Tibial nerve (tissue), 4 donors: ENCODE measurements at regions not wholly inside any gene's neighbourhood (a gene's known extent, or its start where the extent isn't known, plus 50 kb on each side); places are given as distances from the start of the nearest gene placed in this dataset.

ENCODE experiments used
- DNase-seq, 2 donors: peaks; one replicate each; pipeline ENCODE4 v3.0.0-alpha.2; 2019; ENCODE audit warnings: low spot score in 2 of 2
- H3K27ac ChIP-seq, 4 donors: fragments of 200-600 bp; sonication (generic) in 3 of 4; one replicate each; pipeline ENCODE4 v1.5.1; 2017 to 2019; ENCODE audit warnings: mild to moderate bottlenecking in 1 of 4
- H3K27me3 ChIP-seq, 2 donors: fragments of 200-600 bp; sonication (generic) in 1 of 2; one replicate each; pipeline versions ENCODE4 v1.5.1 to v1.6.0; 2017 to 2019
- H3K36me3 ChIP-seq, 3 donors: fragments of 200-600 bp; sonication (generic); one replicate each; pipeline ENCODE4 v1.5.1; 2018 to 2019
- H3K4me1 ChIP-seq, 4 donors: fragments of 200-600 bp; sonication (generic) in 3 of 4; one replicate each; pipeline ENCODE4 v1.5.1; 2017 to 2019
- H3K4me3 ChIP-seq, 4 donors: fragments of 200-600 bp; sonication (generic) in 3 of 4; one replicate each; pipeline ENCODE4 v1.5.1; 2017 to 2019; ENCODE audit warnings: mild to moderate bottlenecking in 1 of 4, moderate library complexity in 1 of 4
- H3K9me3 ChIP-seq, 4 donors: fragments of 200-600 bp; sonication (generic) in 3 of 4; one replicate each; pipeline ENCODE4 v1.5.1; 2017 to 2019
- CTCF ChIP-seq, 5 experiments: fragments of 200-600 bp in 3 of 5; fragments of 450-650 bp in 2 of 5; sonication (generic) in 3 of 5; IDR thresholded peaks; one replicate each; pipeline ENCODE4 v1.5.1; 2016 to 2019; ENCODE audit warnings: antibody characterized with exemption in 5 of 5, mild to moderate bottlenecking in 3 of 5, moderate library complexity in 2 of 5
- EP300 ChIP-seq, 2 donors: sonication (generic); formaldehyde crosslinking; IDR thresholded peaks; one replicate each; pipeline ENCODE4 v1.6.1; 2017; ENCODE audit warnings: antibody characterized with exemption in 2 of 2, mild to moderate bottlenecking in 1 of 2
- POLR2A ChIP-seq, 2 donors: fragments of 450-650 bp; IDR thresholded peaks; one replicate each; pipeline ENCODE4 v1.6.1; 2017; ENCODE audit warnings: antibody characterized with exemption in 2 of 2, mild to moderate bottlenecking in 2 of 2, moderate library complexity in 2 of 2
- WGBS, 2 donors: methylation state at CpG; one replicate each; pipeline ENCODE4 v1.1.5; 2018; 5-methylcytosine and 5-hydroxymethylcytosine counted together

GRCh38 chr2:80852808-80853139, 548.2 kb upstream of the LRRTM1 start:
- no peak for TF ChIP-seq CTCF (IDR thresholded peaks at IDR 0.05)
- no peak for TF ChIP-seq POLR2A (IDR thresholded peaks at IDR 0.05)
- no peak for TF ChIP-seq EP300 (IDR thresholded peaks at IDR 0.05)

GRCh38 chr2:80852079-80852807, 547.7 kb upstream of the LRRTM1 start:
- Histone ChIP-seq H3K9me3 (no peaks in the 10 kb centered on the region), H3K27me3 (no peaks in the 10 kb centered on the region), H3K4me3 (no peak overlapping the region), H3K4me1 (no peaks in the 10 kb centered on the region), H3K27ac (no peak overlapping the region), H3K36me3 (no peaks in the 10 kb centered on the region)
- WGBS, 2 donors = 78 to 84% methylated on average over 4 of the region's 4 CpGs
- TF ChIP-seq POLR2A (IDR thresholded peaks at IDR 0.05) = no peak
- TF ChIP-seq CTCF (IDR thresholded peaks at IDR 0.05) = no peak
- TF ChIP-seq EP300 (IDR thresholded peaks at IDR 0.05) = no peak
- no peak for DNase-seq

More at GRCh38 chr2:80852808-80853139, 548.2 kb upstream of the LRRTM1 start:
- Histone ChIP-seq H3K9me3 (no peaks in the 10 kb centered on the region), H3K4me3 (no peak overlapping the region), H3K4me1 (no peaks in the 10 kb centered on the region), H3K27ac (no peak overlapping the region), H3K36me3 (no peaks in the 10 kb centered on the region), H3K27me3 (no peaks in the 10 kb centered on the region)
- DNase-seq = no peak
- 50 to 53% methylated on average over 2 of the region's 2 CpGs for WGBS, 2 donors

GRCh38 chr2:80830891-80831290, 526.3 kb upstream of the LRRTM1 start:
- no peak overlapping the region for H3K4me3 ChIP-seq
- 84 to 92% methylated on average over 5 of the region's 5 CpGs for WGBS, 2 donors
- no peaks in the 10 kb centered on the region for H3K36me3 ChIP-seq
- TF ChIP-seq CTCF (IDR thresholded peaks at IDR 0.05) (no peak), POLR2A (IDR thresholded peaks at IDR 0.05) (no peak), EP300 (IDR thresholded peaks at IDR 0.05) (no peak)
- no peaks in the 10 kb centered on the region for H3K27me3 ChIP-seq
- no peaks in the 10 kb centered on the region for H3K9me3 ChIP-seq
- no peaks in the 10 kb centered on the region for H3K4me1 ChIP-seq
- H3K27ac ChIP-seq = no peak overlapping the region
- DNase-seq = no peak

- TF ChIP-seq EP300 (IDR thresholded peaks at IDR 0.05) = no peak
- no peak for TF ChIP-seq POLR2A (IDR thresholded peaks at IDR 0.05)
- no peak for TF ChIP-seq CTCF (IDR thresholded peaks at IDR 0.05)
Measured at GRCh38 chr2:80822999-80823398, 518.4 kb upstream of the LRRTM1 start.

GRCh38 chr2:80815259-80815658, 510.7 kb upstream of the LRRTM1 start:
- Histone ChIP-seq H3K4me1 (no peaks in the 10 kb centered on the region), H3K36me3 (no peaks in the 10 kb centered on the region), H3K4me3 (no peak overlapping the region), H3K27me3 (no peaks in the 10 kb centered on the region), H3K9me3 (peaks cover 0 to 22% (median 0%) of the 10 kb centered on the region in 4 donors), H3K27ac (no peak overlapping the region)
- no peak for DNase-seq
- WGBS, 2 donors = 76 to 79% methylated on average over 1 of the region's 1 CpG
- TF ChIP-seq EP300 (IDR thresholded peaks at IDR 0.05) (no peak), POLR2A (IDR thresholded peaks at IDR 0.05) (no peak)

More at GRCh38 chr2:80822999-80823398, 518.4 kb upstream of the LRRTM1 start:
- no peaks in the 10 kb centered on the region for H3K4me1 ChIP-seq
- H3K27ac ChIP-seq = no peak overlapping the region
- 78 to 79% methylated on average over 4 of the region's 4 CpGs for WGBS, 2 donors
- peaks cover 0 to 10% (median 0%) of the 10 kb centered on the region in 4 donors for H3K9me3 ChIP-seq
- DNase-seq = no peak
- H3K4me3 ChIP-seq = no peak overlapping the region
- H3K36me3 ChIP-seq = no peaks in the 10 kb centered on the region
- no peaks in the 10 kb centered on the region for H3K27me3 ChIP-seq
